Activated naive CD8-positive, alpha-beta T cell treated with anti-CD3 and anti-CD28 coated beads, Interleukin-2, amount 10 ng/mL, durations not matched to agents 7 days and 5 days (primary cell): ENCODE measurements at regions not wholly inside any gene's neighbourhood (a gene's known extent, or its start where the extent isn't known, plus 50 kb on each side); places are given as distances from the start of the nearest gene placed in this dataset.

Experiments used
- ATAC-seq: fragments of 150-1000 bp; cut with Tn5 transposase; one replicate; pipeline ENCODE4 v1.10.0; 2021; ENCODE audit warnings: low read depth, moderate library complexity
- POLR2A ChIA-PET: fragments of 350-600 bp; sonication (Branson Sonifier 250); formaldehyde crosslinking; loops from one replicate; lab custom pipeline; 2021; ENCODE audit warnings: antibody characterized with exemption; lab: Charles Lee
- DNase-seq: peaks from one replicate; pipeline ENCODE4 v3.0.0; 2021
- H3K27ac Mint-ChIP-seq: one replicate; pipeline ENCODE4 v1.8.0; 2022; ENCODE audit warnings: mild to moderate bottlenecking, mixed read lengths
- H3K27me3 Mint-ChIP-seq: one replicate; pipeline ENCODE4 v1.8.0; 2022; ENCODE audit warnings: mild to moderate bottlenecking, moderate library complexity, mixed read lengths
- H3K36me3 Mint-ChIP-seq: one replicate; pipeline ENCODE4 v1.8.0; 2021; ENCODE audit warnings: mild to moderate bottlenecking, mixed read lengths
- H3K4me1 Mint-ChIP-seq: one replicate; pipeline ENCODE4 v1.8.0; 2021; ENCODE audit warnings: mixed read lengths
- H3K4me3 Mint-ChIP-seq: one replicate; pipeline ENCODE4 v1.8.0; 2022; ENCODE audit warnings: mild to moderate bottlenecking, moderate library complexity, mixed read lengths
- H3K9me3 Mint-ChIP-seq: one replicate; pipeline ENCODE4 v1.8.0; 2021; ENCODE audit warnings: mixed read lengths

- no peak for ATAC-seq
- no peak overlapping the region for H3K27ac Mint-ChIP-seq
Measured at GRCh38 chr7:12796397-12797127, 109.1 kb downstream of the ARL4A start.

DNA sequence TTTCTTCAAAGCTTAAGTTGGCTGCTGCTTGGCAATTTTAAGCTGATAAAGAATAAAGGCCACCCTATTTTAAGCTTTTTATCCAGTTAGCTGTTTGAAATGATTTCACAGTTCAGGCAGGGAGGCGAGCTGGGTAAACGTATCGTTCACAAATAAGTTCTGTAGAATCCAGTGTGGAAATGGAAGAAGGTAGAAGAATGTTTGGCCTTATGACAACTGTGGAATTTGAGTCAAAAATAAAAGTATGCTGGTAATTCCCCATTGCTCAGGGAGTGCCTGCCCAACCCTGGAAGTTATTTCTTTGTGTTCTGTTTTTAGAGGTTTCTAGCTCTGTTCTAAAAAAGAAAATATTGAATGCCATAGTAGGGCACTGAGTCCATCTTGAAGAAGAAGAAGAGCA, 113.1 kb downstream of the ARL4A start:
- Mint-ChIP-seq H3K27ac (no peak overlapping the region), H3K36me3 (no peaks in the 10 kb centered on the region), H3K4me1 (peaks cover 4% of the 10 kb centered on the region), H3K4me3 (no peak overlapping the region), H3K27me3 (peaks cover 8% of the 10 kb centered on the region), H3K9me3 (no peaks in the 10 kb centered on the region)
- ATAC-seq (no peak), DNase-seq (no peak)
- POLR2A ChIA-PET = no interaction called here

More at GRCh38 chr7:12796397-12797127, 109.1 kb downstream of the ARL4A start:
- POLR2A ChIA-PET = no interaction called here
- Mint-ChIP-seq H3K36me3 (no peaks in the 10 kb centered on the region), H3K9me3 (no peaks in the 10 kb centered on the region), H3K4me1 (peaks cover 4% of the 10 kb centered on the region), H3K27me3 (peaks cover 4% of the 10 kb centered on the region), H3K4me3 (no peak overlapping the region)
- no peak for DNase-seq

- DNase-seq = no peak
- ATAC-seq = no peak
- H3K4me3 Mint-ChIP-seq = no peak overlapping the region
- POLR2A ChIA-PET = no interaction called here
- H3K27ac Mint-ChIP-seq = no peak overlapping the region
- H3K9me3 Mint-ChIP-seq = no peaks in the 10 kb centered on the region
- H3K4me1 Mint-ChIP-seq = peaks cover 4% of the 10 kb centered on the region
- peaks cover 8% of the 10 kb centered on the region for H3K27me3 Mint-ChIP-seq
- no peaks in the 10 kb centered on the region for H3K36me3 Mint-ChIP-seq
Measured at GRCh38 chr7:12801107-12801506, 113.7 kb downstream of the ARL4A start.

DNA sequence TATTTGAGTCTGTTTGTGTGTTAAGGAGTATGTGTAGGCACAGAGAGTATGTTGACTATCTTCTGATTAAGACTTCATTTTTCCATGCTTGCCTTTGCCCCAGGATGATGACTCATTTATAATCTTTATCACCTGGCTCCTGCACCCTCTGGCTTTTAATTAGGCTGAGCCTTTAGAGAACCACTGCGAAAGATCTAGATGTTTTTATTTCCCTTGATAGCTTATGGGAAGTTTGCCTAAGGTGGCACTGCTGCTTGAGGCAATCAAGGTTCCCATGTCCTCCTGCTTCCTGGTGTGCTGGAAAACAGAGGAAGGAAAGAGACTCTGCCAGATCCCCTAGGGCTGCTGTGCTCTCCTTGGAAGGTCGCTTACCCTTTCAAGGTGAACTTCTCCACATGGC, 114.6 kb downstream of the ARL4A start:
- Mint-ChIP-seq H3K4me3 (no peak overlapping the region), H3K27ac (no peak overlapping the region), H3K36me3 (no peaks in the 10 kb centered on the region), H3K9me3 (no peaks in the 10 kb centered on the region), H3K4me1 (no peaks in the 10 kb centered on the region), H3K27me3 (peaks cover 8% of the 10 kb centered on the region)
- ATAC-seq = no peak
- POLR2A ChIA-PET = no interaction called here
- no peak for DNase-seq

DNA sequence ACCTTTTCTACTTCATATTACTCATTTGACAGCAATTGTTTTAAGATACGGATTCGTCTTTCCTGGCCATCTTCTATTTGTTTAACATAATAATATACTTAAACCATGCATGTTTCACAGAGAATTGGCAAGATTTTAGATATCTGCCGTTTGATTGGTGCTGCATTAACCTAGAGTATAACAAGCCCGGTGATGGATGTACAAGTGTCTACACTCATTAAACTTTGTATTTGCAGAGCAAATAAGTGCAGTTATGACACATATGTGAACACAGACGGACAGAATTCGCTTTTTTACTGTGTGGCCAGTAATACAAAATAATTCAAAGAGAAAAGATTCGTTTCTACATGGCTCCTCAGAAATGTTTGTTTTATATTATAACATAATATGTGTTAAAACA, 116.1 kb downstream of the ARL4A start:
- no peak overlapping the region for H3K4me3 Mint-ChIP-seq
- ATAC-seq (no peak), DNase-seq (no peak)
- POLR2A ChIA-PET = no interaction called here
- H3K36me3 Mint-ChIP-seq = no peaks in the 10 kb centered on the region
- no peaks in the 10 kb centered on the region for H3K4me1 Mint-ChIP-seq
- H3K27ac Mint-ChIP-seq = no peak overlapping the region
- peaks cover 8% of the 10 kb centered on the region for H3K27me3 Mint-ChIP-seq
- H3K9me3 Mint-ChIP-seq = no peaks in the 10 kb centered on the region

GRCh38 chr7:12805518-12805928, 118.1 kb downstream of the ARL4A start:
- ATAC-seq = no peak
- DNase-seq = no peak
- no peaks in the 10 kb centered on the region for H3K9me3 Mint-ChIP-seq
- H3K4me1 Mint-ChIP-seq = no peaks in the 10 kb centered on the region
- no peak overlapping the region for H3K27ac Mint-ChIP-seq
- H3K4me3 Mint-ChIP-seq = no peak overlapping the region
- H3K36me3 Mint-ChIP-seq = no peaks in the 10 kb centered on the region
- H3K27me3 Mint-ChIP-seq = peaks cover 8% of the 10 kb centered on the region
- POLR2A ChIA-PET = no interaction called here

- DNase-seq (no peak), ATAC-seq (no peak)
- no peaks in the 10 kb centered on the region for H3K9me3 Mint-ChIP-seq
- H3K4me3 Mint-ChIP-seq = no peak overlapping the region
- no peaks in the 10 kb centered on the region for H3K4me1 Mint-ChIP-seq
- H3K27me3 Mint-ChIP-seq = peaks cover 6% of the 10 kb centered on the region
- H3K27ac Mint-ChIP-seq = no peak overlapping the region
- POLR2A ChIA-PET = no interaction called here
- H3K36me3 Mint-ChIP-seq = no peaks in the 10 kb centered on the region
Measured at GRCh38 chr7:12805957-12806356, 118.5 kb downstream of the ARL4A start.

DNA sequence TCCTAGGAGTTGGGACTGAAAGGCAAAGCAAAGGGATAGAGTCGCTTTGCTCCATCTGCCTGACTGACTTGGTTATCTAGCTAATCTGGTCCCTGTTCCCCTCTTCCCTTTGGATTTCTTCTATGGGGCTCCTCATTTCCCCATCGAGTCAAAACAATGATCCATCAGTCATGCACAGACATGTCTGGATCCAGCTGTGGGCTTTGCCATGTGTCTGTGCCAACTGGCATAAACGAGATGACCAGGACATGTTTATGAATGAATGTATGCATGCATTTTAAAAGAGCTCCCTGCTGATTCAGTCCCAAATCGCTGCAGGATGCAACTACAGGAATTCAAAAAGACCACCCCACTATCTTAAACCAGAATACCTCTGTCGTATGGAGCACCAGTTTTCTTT, 122.0 kb downstream of the ARL4A start:
- H3K27me3 Mint-ChIP-seq = no peaks in the 10 kb centered on the region
- H3K9me3 Mint-ChIP-seq = no peaks in the 10 kb centered on the region
- POLR2A ChIA-PET = no interaction called here
- DNase-seq = no peak
- no peak for ATAC-seq
- H3K4me3 Mint-ChIP-seq = no peak overlapping the region
- no peaks in the 10 kb centered on the region for H3K36me3 Mint-ChIP-seq
- H3K27ac Mint-ChIP-seq = no peak overlapping the region
- H3K4me1 Mint-ChIP-seq = no peaks in the 10 kb centered on the region

DNA sequence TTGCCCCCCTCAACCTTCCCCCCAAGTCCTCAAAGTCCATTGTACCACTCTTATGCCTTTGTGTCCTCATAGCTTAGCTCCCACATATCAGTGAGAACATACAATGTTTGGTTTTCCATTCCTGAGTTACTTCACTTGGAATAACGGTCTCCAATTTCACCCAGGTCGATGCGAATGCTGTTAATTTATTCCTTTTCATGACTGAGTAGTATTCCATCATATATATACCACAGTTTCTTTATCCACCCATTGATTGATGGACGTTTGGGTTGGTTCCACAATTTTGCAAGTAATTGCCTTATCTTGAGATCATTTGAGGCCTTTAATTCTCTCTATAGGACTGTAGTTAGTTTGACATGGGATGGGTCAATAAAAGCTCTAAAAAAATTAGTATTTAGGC, 124.7 kb downstream of the ARL4A start:
- Mint-ChIP-seq H3K27ac (no peak overlapping the region), H3K9me3 (no peaks in the 10 kb centered on the region), H3K27me3 (peaks cover 5% of the 10 kb centered on the region), H3K36me3 (no peaks in the 10 kb centered on the region), H3K4me1 (no peaks in the 10 kb centered on the region), H3K4me3 (no peak overlapping the region)
- ATAC-seq = no peak
- POLR2A ChIA-PET = no interaction called here
- no peak for DNase-seq

DNA sequence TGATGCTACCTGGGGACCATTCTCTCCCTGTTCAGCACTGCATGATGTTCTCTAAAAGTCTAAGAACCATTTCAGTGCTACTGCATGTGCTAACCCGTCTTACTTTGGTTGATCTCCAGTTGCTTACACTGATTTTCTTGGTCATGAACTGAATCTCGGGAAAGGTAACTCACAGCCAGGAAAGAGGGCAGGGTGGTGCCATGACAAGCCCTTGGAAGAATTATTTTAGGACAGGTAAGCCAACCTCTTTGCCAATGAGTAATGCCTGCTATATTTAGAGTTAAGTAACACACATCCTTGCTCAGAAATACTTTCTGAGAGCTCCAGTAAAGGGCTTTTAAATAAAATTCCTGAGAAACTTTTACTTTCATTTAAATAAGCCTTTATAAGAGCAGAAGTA, 126.7 kb downstream of the ARL4A start:
- Mint-ChIP-seq H3K27me3 (peaks cover 5% of the 10 kb centered on the region), H3K9me3 (no peaks in the 10 kb centered on the region), H3K4me1 (no peaks in the 10 kb centered on the region), H3K4me3 (no peak overlapping the region), H3K27ac (no peak overlapping the region), H3K36me3 (no peaks in the 10 kb centered on the region)
- ATAC-seq = no peak
- POLR2A ChIA-PET = no interaction called here
- no peak for DNase-seq

GRCh38 chr7:12814828-12815227, 127.4 kb downstream of the ARL4A start:
- Mint-ChIP-seq H3K4me1 (no peaks in the 10 kb centered on the region), H3K27me3 (peaks cover 5% of the 10 kb centered on the region), H3K4me3 (no peak overlapping the region), H3K36me3 (no peaks in the 10 kb centered on the region), H3K9me3 (no peaks in the 10 kb centered on the region), H3K27ac (no peak overlapping the region)
- POLR2A ChIA-PET = no interaction called here
- DNase-seq = no peak
- ATAC-seq = no peak

DNA sequence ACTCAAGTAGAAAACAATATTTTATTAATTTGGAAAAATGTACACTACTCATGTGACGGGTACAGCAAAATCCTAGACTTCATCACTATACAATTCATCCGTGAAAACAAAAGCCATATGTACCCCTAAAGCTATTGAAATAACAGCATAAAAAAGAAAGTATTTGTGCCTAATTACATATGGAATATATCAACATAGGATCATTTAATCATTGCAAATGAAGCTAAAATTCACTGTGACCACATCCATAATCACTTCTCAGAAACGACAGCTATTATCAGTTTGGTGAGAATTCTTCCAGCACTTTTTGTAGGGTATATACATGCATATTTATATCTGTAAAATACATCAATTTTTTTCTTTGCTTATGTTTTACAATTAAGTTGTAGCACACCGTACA, 128.0 kb downstream of the ARL4A start:
- H3K27ac Mint-ChIP-seq = no peak overlapping the region
- no peaks in the 10 kb centered on the region for H3K9me3 Mint-ChIP-seq
- no peaks in the 10 kb centered on the region for H3K36me3 Mint-ChIP-seq
- POLR2A ChIA-PET = no interaction called here
- H3K4me3 Mint-ChIP-seq = no peak overlapping the region
- ATAC-seq = no peak
- no peak for DNase-seq
- H3K27me3 Mint-ChIP-seq = peaks cover 5% of the 10 kb centered on the region
- H3K4me1 Mint-ChIP-seq = no peaks in the 10 kb centered on the region

DNA sequence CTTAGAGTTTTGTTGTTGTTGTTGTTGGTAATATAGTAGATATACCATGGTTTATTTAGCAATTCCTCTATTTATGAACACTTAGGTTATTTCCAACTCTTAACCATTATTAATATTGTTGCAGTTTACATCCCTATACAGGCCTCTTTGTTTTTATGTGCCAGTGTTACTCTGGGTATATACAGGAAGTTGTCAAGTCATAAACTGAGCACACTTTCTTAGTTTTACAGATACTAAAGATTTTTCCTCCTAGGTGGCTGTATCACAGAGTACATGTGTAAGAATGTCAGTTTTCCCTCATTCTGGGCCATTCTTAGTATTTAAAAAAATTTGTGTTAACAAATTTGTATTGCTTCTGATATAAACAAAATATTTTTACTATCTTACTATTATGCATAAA, 128.4 kb downstream of the ARL4A start:
- Mint-ChIP-seq H3K4me1 (no peaks in the 10 kb centered on the region), H3K9me3 (no peaks in the 10 kb centered on the region), H3K4me3 (no peak overlapping the region), H3K27me3 (peaks cover 5% of the 10 kb centered on the region), H3K36me3 (no peaks in the 10 kb centered on the region), H3K27ac (no peak overlapping the region)
- ATAC-seq = no peak
- no peak for DNase-seq
- POLR2A ChIA-PET = no interaction called here

DNA sequence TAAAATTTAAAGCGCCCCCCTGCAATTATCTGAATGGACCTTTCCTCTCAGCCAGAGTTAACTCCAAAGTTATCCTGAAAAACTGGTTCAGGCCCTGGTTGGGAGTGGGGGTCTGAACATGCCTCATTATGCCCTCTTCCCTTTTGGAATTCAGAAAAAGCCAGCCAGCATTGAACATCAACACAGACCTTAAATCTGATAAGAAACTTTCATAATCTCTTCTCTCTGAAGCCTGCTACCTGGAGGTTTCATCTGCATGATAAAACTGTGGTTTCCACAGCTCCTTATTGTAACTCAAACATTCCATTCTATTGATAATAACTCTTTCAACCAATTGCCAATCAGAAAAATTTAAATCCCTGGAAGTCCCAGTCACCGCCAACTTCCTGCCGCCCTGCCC, 133.3 kb downstream of the ARL4A start:
- Mint-ChIP-seq H3K27me3 (peaks cover 2% of the 10 kb centered on the region), H3K9me3 (no peaks in the 10 kb centered on the region), H3K4me1 (no peaks in the 10 kb centered on the region), H3K4me3 (no peak overlapping the region), H3K36me3 (no peaks in the 10 kb centered on the region), H3K27ac (no peak overlapping the region)
- POLR2A ChIA-PET = no interaction called here
- DNase-seq = no peak
- no peak for ATAC-seq

GRCh38 chr7:12821746-12822145, 134.3 kb downstream of the ARL4A start:
- Mint-ChIP-seq H3K36me3 (no peaks in the 10 kb centered on the region), H3K4me3 (no peak overlapping the region), H3K4me1 (no peaks in the 10 kb centered on the region), H3K9me3 (no peaks in the 10 kb centered on the region), H3K27me3 (peaks cover under 1% of the 10 kb centered on the region), H3K27ac (no peak overlapping the region)
- no peak for DNase-seq
- POLR2A ChIA-PET = no interaction called here
- no peak for ATAC-seq
